NCI-H1105 (cell line): ENCODE measurements at regions not wholly inside any gene's neighbourhood (a gene's known extent, or its start where the extent isn't known, plus 50 kb on each side); places are given as distances from the start of the nearest gene placed in this dataset.
A peak's percentile ranks its signal among the peaks of the same experiment; 100 is the strongest.
"Not testable (repeated sequence)": the region's sequence is repeated elsewhere in the genome, so short reads cannot be mapped to it uniquely, and the experiment has no call there.

Experiments used
- DNase-seq: peaks from one replicate; lab custom pipeline; 2025; lab: John Stamatoyannopoulos, UW

GRCh38 chr7:65453341-65454030, 79.8 kb downstream of the ZNF92 start:
- no peak for DNase-seq

DNA sequence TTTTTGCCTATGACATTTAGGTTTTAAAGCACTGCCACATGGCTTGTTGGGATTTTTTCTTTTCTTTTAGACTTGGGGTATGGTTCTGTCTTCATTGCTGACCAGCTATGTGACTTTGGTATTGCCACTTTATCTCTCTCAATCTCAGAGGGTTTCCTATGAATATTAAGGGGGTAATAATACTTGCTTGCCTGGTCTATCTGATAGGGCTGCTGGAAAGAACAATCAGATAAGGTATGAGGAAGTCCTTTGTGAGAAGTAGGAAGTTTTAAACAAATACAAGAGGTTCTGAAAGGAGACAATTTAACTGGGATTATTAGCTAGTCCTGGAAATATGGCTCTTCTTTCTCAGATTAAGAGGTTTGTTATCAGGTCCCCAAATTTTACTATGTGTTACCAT, 80.8 kb downstream of the ZNF92 start:
- no peak for DNase-seq

DNA sequence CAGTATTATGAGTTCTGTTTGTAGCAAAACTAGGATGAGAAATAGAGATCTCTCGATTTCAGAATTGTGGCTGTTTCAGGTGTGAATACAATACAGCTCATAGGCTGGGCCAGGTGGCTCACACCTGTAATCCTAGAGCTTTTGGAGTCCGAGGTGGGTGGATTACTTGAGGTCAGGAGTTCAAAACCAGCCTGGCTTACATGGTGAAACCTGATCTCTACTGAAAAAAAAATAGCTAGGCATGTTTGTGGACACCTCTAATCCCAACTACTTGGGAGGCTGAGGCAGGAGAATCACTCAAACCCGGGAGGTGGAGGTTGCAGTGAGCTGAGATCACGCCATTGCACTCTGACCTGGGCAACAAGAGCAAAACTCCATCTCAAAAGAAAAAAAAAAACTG, 81.4 kb downstream of the ZNF92 start:
- DNase-seq = not testable (repeated sequence)

DNA sequence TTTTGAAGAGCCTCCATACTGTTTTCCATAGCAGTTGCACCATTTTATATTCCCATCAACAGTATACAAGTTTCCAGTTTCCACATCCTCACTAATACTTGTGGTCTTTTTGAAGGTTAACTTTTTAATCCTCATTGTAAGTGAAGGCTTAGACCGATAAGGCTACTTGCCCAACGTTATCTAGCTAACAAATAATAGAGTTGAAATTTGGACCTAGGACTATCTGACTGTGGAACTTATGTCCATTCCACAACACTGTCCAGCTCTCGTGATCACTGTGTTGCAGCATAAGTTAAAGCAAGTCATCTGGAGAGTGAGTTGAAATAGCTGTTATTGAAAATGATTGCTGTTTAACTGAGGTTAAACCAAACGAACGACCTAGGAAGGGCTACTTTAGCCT, 84.0 kb downstream of the ZNF92 start:
- DNase-seq = no peak

DNA sequence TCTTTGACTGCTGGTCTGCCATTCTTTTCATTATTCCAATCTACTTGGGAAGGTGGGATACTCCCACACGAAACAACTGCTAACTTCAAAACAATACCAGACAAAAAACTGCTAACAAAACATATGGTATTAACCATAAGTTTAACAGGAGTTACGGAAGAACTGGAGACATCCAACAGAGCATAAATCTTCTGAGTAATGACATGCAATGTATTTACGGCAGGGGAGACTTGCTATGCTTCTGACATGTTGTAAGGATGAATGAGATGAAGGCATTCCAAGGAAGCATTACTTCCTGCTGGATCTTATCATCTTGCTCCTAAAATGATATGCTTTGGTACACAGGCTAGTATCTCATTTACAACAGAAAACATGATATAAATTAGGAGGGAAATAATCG, 85.8 kb downstream of the ZNF92 start:
- no peak for DNase-seq

GRCh38 chr7:65462148-65462716, 88.6 kb downstream of the ZNF92 start:
- DNase-seq = no peak

DNA sequence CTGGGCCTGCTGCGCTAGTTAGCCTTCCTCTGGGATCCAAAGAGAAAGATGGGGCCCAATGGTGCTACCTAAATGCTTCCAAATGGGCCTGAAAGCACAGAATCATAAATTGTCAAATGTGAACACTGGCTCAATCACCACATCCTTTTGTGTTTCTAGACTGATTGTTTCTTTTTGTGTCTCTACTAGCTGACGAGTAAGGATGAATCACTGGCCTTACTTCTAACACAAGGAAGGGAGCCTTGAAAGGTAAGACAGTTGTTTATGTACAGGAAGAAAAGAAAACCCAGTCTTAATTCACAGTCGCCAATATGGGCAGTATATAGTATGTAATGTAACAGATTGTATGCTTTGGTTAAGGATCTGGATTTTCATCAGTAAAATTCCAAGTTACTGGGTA, 89.5 kb downstream of the ZNF92 start:
- no peak for DNase-seq

DNA sequence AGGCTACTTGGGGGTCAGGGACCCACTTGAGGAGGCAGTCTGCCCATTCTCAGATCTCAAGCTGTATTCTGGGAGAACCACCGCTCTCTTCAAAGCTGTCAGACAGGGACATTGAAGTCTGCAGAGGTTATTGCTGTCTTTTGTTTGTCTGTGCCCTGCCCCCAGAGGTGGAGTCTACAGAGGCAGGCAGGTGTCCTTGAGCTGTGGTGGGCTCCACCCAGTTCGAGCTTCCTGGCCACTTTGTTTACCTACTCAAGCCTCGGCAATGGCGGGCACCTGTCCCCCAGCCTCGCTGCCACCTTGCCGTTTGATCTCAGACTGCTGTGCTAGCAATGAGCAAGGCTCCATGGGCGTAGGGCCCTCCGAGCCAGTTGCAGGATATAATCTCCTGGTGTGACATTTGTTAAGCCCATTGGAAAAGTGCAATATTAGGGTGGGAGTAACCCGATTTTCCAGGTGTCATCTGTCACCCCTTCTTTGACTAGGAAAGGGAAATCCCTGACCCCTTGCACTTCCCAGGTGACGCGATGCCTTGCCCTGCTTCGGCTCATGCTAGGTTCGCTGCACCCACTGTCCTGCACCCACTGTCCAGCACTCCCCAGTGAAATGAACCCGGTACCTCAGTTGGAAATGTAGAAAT, 96.4 kb downstream of the ZNF92 start:
- DNase-seq = not testable (repeated sequence)

DNA sequence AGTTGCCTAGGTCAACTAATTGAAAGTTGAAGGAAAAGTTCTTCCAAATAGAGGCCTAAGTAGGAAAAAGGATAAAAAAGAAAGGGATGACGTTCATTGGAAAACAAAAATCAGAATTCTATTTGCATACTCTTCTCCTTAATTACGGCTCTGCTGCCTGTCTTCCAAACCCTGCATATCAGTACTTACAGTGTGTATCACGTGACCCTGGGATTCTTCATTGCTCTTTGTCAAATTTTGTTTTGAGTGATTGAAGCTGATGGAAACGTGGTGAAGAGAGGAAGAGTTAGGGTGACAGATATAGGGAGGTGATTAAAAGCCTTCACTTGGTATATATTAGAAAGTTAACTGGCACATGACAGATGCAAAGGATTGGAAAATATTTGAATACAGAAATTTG, 97.9 kb downstream of the ZNF92 start:
- DNase-seq = no peak

DNA sequence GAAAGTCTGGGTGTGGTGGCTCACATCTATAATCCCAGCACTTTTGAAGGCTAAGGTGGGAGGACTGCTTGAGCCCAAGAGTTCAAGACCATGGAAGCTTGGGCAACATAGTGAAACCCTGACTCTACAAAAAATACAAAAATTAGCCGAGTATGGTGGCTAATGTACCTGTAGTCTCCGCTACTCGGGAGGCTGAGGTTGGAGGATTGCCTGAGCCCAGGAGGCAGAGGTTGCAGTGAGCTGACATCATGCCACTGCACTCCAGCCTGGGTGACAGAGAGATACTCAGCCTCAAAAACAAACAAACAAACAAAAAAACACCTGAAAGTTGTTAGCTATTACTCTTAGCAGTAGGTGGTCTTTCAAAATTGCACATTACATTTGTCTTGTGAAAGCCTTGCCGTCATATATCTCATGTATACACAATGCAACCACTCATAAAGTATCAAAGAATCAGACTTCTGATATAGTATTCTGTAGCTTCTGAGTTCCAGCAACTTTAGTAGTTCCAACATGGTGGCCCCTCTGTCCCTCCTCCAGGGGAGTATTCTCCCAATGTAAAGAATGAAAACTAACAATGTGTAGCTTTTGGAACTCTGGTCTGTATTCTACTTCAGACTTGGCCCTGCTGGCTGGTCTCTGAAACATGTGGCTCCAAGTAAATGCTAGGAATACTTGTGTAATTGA, 101.5 kb downstream of the ZNF92 start:
- DNase-seq = no peak

GRCh38 chr7:65475734-65476319, 102.2 kb downstream of the ZNF92 start:
- no peak for DNase-seq

DNA sequence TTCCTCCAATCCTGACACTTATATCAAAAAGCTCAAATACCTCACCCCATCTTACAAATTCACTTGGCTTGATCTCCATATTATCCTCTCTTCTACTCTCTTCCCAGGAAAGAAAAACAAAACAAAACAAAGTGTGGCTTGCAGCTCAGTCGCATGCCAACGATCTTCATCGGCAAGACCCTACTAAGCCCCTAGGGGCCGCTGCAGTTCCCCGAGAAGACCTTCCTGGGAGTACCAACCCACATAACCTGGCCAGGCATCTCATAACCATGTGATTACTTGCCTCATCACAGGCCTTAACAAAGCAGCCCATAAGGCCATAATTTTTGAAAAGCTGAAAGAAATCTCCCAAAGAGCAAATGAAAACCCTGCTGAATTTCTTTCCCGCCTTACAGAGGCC, 103.7 kb downstream of the ZNF92 start:
- DNase-seq = peak; percentile 23

DNA sequence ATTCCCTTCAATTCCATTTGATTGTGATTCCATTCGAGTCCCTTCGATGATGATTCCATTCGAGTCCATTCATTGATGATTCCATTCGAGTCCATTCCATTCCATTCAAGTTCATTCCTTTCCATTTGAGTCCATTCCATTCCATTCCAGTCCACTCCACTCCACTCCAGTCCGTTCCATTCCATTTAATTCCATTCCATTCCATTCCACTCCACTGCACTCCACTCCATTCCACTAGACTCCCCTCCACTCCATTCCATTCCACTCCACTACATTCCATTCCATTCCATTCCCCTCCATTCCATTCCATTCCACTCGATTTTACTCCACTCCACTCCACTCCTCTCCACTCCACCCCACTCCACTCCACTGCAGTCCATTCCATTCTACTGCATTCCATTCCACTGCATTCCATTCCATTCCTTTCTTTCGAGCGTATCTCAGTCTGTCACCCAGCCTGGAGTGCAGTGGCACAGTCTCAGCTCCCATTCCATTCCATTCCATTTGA, 115.7 kb downstream of the ZNF92 start:
- no peak for DNase-seq

DNA sequence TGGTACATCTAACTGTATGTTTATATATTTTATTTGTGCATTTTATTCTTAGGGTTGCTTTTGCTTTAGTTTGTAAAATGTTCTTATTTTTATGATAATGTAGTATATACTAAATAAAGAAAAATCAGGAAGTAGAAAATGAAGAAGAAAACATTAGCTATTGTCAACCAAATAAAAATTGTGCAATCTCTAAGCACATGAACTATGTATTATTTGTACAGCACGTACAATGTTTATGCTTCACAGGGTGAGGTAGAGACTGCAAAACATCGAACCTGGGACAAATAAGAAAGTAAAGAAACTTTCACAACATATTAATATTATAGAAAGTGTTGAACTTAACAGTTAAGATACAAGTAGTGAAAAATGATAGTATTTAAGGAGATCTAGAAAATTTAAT, 123.0 kb downstream of the ZNF92 start:
- DNase-seq = not testable (repeated sequence)

DNA sequence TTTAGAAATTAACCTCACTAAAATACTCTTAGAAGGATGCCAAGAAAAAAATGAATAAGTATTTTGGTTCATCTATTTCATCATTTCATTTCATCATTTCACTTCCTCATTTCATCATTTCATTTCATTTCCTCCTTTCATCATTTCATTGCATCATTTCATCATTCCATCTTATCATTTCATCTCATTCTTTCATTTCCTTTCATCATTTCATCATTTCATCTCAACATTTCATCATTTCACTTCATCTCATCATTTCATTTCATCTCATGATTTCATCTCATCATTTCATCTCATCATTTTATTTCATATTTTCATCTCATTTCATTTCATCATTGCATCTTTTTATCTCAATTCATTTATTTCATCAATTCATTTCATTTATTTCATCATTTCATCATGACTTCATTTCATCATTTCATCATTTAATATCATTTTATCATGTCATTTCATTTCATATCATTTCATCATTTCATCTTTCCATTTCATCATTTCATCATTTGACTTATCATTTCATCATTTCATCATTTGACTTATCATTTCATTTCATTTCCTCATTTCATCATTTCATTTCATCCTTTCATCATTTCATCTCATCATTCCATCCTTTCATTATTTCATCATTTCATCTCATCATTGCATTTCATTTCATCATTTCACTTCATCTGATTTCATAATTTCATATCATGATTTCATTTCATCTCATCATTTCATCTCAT, 129.9 kb downstream of the ZNF92 start:
- no peak for DNase-seq

DNA sequence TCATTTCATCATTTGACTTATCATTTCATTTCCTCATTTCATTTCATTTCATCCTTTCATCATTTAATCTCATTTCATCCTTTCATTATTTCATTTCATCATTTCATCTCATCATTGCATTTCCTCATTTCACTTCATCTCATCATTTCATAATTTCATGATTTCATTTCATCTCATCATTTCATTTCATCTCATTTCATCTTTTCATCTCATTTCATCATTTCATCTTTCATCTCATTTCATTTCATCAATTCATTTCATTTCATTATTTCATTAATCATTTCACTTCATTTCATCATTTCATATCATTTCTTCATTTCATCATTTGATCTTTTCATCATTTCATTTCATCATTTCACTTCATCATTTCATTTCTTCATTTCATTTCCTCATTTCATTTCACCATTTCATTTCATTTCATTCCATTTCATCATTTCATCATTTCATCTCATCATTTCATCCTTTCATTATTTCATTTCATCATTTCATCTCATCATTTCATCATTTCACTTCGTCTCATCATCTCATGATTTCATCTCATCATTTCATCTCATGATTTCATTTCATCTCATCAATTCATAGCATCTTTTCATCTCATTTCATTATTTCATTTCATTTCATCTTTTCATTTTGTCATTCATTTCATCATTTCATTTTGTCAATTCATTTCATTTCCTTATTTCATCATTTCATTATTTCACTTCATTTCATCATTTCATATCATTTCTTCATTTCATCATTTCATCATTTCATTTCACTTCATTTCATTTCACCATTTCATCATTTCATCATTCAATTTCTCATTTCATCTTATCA, 131.1 kb downstream of the ZNF92 start:
- not testable (repeated sequence) for DNase-seq

- DNase-seq = not testable (repeated sequence)
These were observed 131.6 kb downstream of the ZNF92 start for GRCh38 chr7:65505320-65505633.

GRCh38 chr7:65508581-65509367, 135.1 kb downstream of the ZNF92 start:
- DNase-seq = not testable (repeated sequence)

DNA sequence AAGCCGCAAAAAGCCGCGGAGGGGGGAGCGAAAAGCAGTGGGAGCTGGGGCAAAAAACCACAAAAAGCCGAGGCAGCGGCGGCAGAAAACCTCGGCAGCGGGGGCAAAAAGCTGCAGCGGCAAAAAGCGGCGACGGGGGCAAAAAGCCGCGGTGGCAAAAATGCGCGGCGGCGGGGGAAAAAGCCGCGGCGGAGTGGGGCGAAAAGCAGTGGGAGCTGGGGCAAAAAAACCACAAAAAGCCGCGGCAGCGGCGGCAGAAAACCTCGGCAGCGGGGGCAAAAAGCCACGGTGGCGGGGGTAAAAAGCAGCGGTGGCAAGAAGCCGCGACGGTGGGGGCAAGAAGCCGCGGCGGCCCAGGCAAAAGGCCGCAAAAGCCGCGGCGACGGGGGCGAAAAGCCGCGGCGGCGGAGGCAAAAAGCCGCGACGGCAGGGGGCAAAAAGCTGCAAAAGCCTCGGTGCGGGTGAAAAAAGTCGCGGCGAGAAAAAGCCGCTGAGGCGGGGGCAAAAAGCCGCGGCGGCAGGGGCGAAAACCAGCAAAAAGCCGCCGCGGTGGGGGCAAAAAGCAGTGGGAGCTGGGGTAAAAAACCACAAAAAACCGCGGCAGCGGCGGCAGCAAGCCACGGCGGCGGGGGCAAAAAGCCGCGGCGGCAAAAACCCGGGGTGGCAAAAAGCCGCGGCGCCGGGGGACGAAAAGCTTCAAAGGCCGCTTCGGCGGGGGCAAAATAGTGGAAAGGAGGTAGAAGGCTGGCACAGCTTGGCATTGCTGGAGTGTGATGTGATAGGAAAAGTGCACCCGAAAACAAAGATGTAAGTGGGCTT, 135.9 kb downstream of the ZNF92 start:
- DNase-seq = no peak
